Stomach (tissue), 8 donors: ENCODE measurements at regions not wholly inside any gene's neighbourhood (a gene's known extent, or its start where the extent isn't known, plus 50 kb on each side); places are given as distances from the start of the nearest gene placed in this dataset.
A peak's percentile ranks its signal among the peaks of the same experiment; 100 is the strongest.

Source experiments
- DNase-seq, 2 donors: peaks; one replicate each; pipeline versions ENCODE4 v3.0.0 to v3.0.0-alpha.2; 2013 to 2019
- H3K27ac ChIP-seq, 5 donors: fragments of 200-600 bp in 4 of 5; sonication (generic) in 4 of 5; one replicate each; pipeline ENCODE4 v1.5.1; 2013 to 2019; ENCODE audit warnings: mild to moderate bottlenecking in 1 of 5, moderate library complexity in 1 of 5
- H3K27me3 ChIP-seq, 3 donors: fragments of 200-600 bp; sonication (generic); one replicate each; pipeline ENCODE4 v1.5.1; 2017 to 2019; ENCODE audit warnings: mixed run types in 1 of 3
- H3K36me3 ChIP-seq, 4 donors: fragments of 200-600 bp; sonication (generic); 1 replicate in 3 of 4; 2 replicates in 1 of 4; pipeline ENCODE4 v1.5.1; 2016 to 2019
- H3K4me1 ChIP-seq, 4 donors: fragments of 200-600 bp; sonication (generic); one replicate each; pipeline ENCODE4 v1.5.1; 2016 to 2019
- H3K4me3 ChIP-seq, 4 donors: fragments of 200-600 bp; sonication (generic) in 3 of 4; one replicate each; pipeline ENCODE4 v1.5.1; 2016 to 2019; ENCODE audit warnings: mild to moderate bottlenecking in 1 of 4
- H3K9me3 ChIP-seq, 4 donors: fragments of 200-600 bp; sonication (generic); one replicate each; pipeline ENCODE4 v1.5.1; 2016 to 2019
- EP300 ChIP-seq: sonication (generic); formaldehyde crosslinking; IDR thresholded peaks from one replicate; pipeline ENCODE4 v1.6.1; 2017; ENCODE audit warnings: antibody characterized with exemption
- POLR2A ChIP-seq, 4 donors: fragments of 450-650 bp; IDR thresholded peaks; one replicate each; pipeline ENCODE4 v1.6.1; 2016; ENCODE audit warnings: antibody characterized with exemption in 4 of 4, control low read depth in 2 of 4, mild to moderate bottlenecking in 1 of 4, moderate library complexity in 1 of 4
- POLR2AphosphoS5 ChIP-seq, 3 donors: sonication (generic); formaldehyde crosslinking; IDR thresholded peaks; one replicate each; pipeline ENCODE4 v1.6.1; 2016; ENCODE audit warnings: antibody characterized with exemption in 3 of 3
- WGBS, 5 donors: extraction: QIAGEN DNeasy Blood & Tissue Kit in 3 of 5; methylation state at CpG; one replicate each; pipeline versions ENCODE4 v1.1.5 to v1.1.7; 2013 to 2018; 5-methylcytosine and 5-hydroxymethylcytosine counted together
- intact Hi-C: fragments of 100-400 bp; cut with DNase I; formaldehyde crosslinking; loops from one replicate; pipeline ENCODE4 v1.15.1; 2023; ENCODE audit warnings: low total_unique reads
- TF ChIP-seq, protein P1 (sequence below), 7 experiments: fragments of 450-650 bp in 4 of 7; fragments of 200-600 bp in 3 of 7; sonication (generic) in 3 of 7; IDR thresholded peaks; one replicate each; pipeline ENCODE4 v1.5.1; 2016 to 2019; ENCODE audit warnings: antibody characterized with exemption in 7 of 7, control low read depth in 2 of 7, mild to moderate bottlenecking in 1 of 7
- donor health status: healthy with polysubstance abuse.
- donor health status: Bipolar disorder and iron deficiency.
- donor health status: healthy.

- DNase-seq = peak in 1 of 2 donors; percentile 8
- WGBS, 5 donors = 83 to 87% (median 86%) methylated on average over 13 of the region's 13 CpGs
- Histone ChIP-seq H3K27ac (no peak overlapping the region), H3K36me3 (no peaks in the 10 kb centered on the region), H3K4me1 (no peaks in the 10 kb centered on the region), H3K4me3 (no peak overlapping the region), H3K9me3 (no peaks in the 10 kb centered on the region), H3K27me3 (no peaks in the 10 kb centered on the region)
- intact Hi-C loops = no loop called here
- TF ChIP-seq POLR2A (IDR thresholded peaks at IDR 0.05) = no peak
- no peak for TF ChIP-seq POLR2AphosphoS5 (IDR thresholded peaks at IDR 0.05)
- TF ChIP-seq, protein P1, sequence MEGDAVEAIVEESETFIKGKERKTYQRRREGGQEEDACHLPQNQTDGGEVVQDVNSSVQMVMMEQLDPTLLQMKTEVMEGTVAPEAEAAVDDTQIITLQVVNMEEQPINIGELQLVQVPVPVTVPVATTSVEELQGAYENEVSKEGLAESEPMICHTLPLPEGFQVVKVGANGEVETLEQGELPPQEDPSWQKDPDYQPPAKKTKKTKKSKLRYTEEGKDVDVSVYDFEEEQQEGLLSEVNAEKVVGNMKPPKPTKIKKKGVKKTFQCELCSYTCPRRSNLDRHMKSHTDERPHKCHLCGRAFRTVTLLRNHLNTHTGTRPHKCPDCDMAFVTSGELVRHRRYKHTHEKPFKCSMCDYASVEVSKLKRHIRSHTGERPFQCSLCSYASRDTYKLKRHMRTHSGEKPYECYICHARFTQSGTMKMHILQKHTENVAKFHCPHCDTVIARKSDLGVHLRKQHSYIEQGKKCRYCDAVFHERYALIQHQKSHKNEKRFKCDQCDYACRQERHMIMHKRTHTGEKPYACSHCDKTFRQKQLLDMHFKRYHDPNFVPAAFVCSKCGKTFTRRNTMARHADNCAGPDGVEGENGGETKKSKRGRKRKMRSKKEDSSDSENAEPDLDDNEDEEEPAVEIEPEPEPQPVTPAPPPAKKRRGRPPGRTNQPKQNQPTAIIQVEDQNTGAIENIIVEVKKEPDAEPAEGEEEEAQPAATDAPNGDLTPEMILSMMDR (IDR thresholded peaks at IDR 0.05) = no peak
- TF ChIP-seq EP300 = no peak
These were observed 307.6 kb downstream of the QKI start for GRCh38 chr6:163721922-163722692.

GRCh38 chr6:163721435-163721834 lies 306.9 kb downstream of the QKI start:
- TF ChIP-seq POLR2A (IDR thresholded peaks at IDR 0.05) (no peak), EP300 (no peak), POLR2AphosphoS5 (IDR thresholded peaks at IDR 0.05) (no peak)
- TF ChIP-seq, protein P1 (IDR thresholded peaks at IDR 0.05) = no peak
- WGBS, 5 donors = 78 to 94% (median 90%) methylated on average over 1 of the region's 1 CpG
- intact Hi-C loops = no loop called here
- H3K27me3 ChIP-seq = no peaks in the 10 kb centered on the region
- no peak overlapping the region for H3K4me3 ChIP-seq
- no peaks in the 10 kb centered on the region for H3K36me3 ChIP-seq
- no peaks in the 10 kb centered on the region for H3K4me1 ChIP-seq
- DNase-seq = no peak
- H3K9me3 ChIP-seq = no peaks in the 10 kb centered on the region
- no peak overlapping the region for H3K27ac ChIP-seq

GRCh38 chr6:163720460-163721235 lies 306.1 kb downstream of the QKI start:
- no peaks in the 10 kb centered on the region for H3K27me3 ChIP-seq

GRCh38 chr6:163720005-163720404 lies 305.5 kb downstream of the QKI start:
- WGBS, 5 donors = 18 to 38% (median 25%) methylated on average over 5 of the region's 5 CpGs
- H3K27ac ChIP-seq = no peak overlapping the region
- H3K4me3 ChIP-seq = no peak overlapping the region
- no peak for DNase-seq
- no peaks in the 10 kb centered on the region for H3K4me1 ChIP-seq
- H3K36me3 ChIP-seq = no peaks in the 10 kb centered on the region
- intact Hi-C loops = no loop called here
- H3K9me3 ChIP-seq = no peaks in the 10 kb centered on the region
- H3K27me3 ChIP-seq = no peaks in the 10 kb centered on the region
- peak in 1 of 3 donors; percentile 18 for TF ChIP-seq POLR2AphosphoS5 (IDR thresholded peaks at IDR 0.05)
- TF ChIP-seq, protein P1 (IDR thresholded peaks at IDR 0.05) = no peak
- TF ChIP-seq POLR2A (IDR thresholded peaks at IDR 0.05) = no peak
- no peak for TF ChIP-seq EP300

More at GRCh38 chr6:163720460-163721235, 306.1 kb downstream of the QKI start:
- intact Hi-C loops = no loop called here
- Histone ChIP-seq H3K27ac (no peak overlapping the region), H3K4me1 (no peaks in the 10 kb centered on the region), H3K36me3 (no peaks in the 10 kb centered on the region), H3K9me3 (no peaks in the 10 kb centered on the region), H3K4me3 (no peak overlapping the region)
- DNase-seq = no peak
- TF ChIP-seq, protein P1 (IDR thresholded peaks at IDR 0.05) = no peak
- no peak for TF ChIP-seq POLR2AphosphoS5 (IDR thresholded peaks at IDR 0.05)
- no peak for TF ChIP-seq EP300
- no peak for TF ChIP-seq POLR2A (IDR thresholded peaks at IDR 0.05)
- 58 to 69% (median 64%) methylated on average over 4 of the region's 4 CpGs for WGBS, 5 donors
